SK-N-MC (cell line): ENCODE measurements at regions not wholly inside any gene's neighbourhood (a gene's known extent, or its start where the extent isn't known, plus 50 kb on each side); places are given as distances from the start of the nearest gene placed in this dataset.

Experiments
- EZH2 ChIP-seq: fragments of 200-600 bp; sonication (generic); IDR thresholded peaks from one replicate; pipeline ENCODE4 v1.6.1; 2017; ENCODE audit warnings: antibody characterized with exemption
- FOXP2 ChIP-seq: optimal IDR thresholded peaks from 2 replicates; pipeline ENCODE3; 2011; ENCODE audit warnings: mild to moderate bottlenecking, moderate library complexity; ENCODE audit not compliant: insufficient read depth; ENCODE audit errors: extremely low read length, control extremely low read depth
- POLR2AphosphoS5 ChIP-seq: IDR thresholded peaks from 2 replicates; pipeline ENCODE4 v1.6.1; 2012; ENCODE audit warnings: mild to moderate bottlenecking, low read depth, low read length, borderline replicate concordance

GRCh38 chr18:27871726-27872125 is 305.2 kb downstream of the CDH2 start:
- TF ChIP-seq POLR2AphosphoS5 = no peak
- TF ChIP-seq FOXP2 = no peak
- no peak for TF ChIP-seq EZH2
